Panc1 (cell line): ENCODE measurements at regions not wholly inside any gene's neighbourhood (a gene's known extent, or its start where the extent isn't known, plus 50 kb on each side); places are given as distances from the start of the nearest gene placed in this dataset.

ENCODE experiments used
- ATAC-seq: fragments of 200-7000 bp; cut with Tn5 transposase; 2 replicates; pipeline ENCODE4 v1.9.1; 2020; ENCODE audit warnings: mild to moderate bottlenecking, moderate library complexity
- BruUV-seq: library from RNA; stranded (reverse); fragments of 400-500 nt; replicated peaks from 2 replicates; lab custom pipeline; 2021; lab: Mats Ljungman, UMichigan
- CTCF ChIA-PET: fragments of 300-600 bp; sonication (Branson Sonifier 250); formaldehyde crosslinking; loops from one replicate; lab custom pipeline; 2022; ENCODE audit warnings: antibody characterized with exemption; lab: Charles Lee
- POLR2A ChIA-PET: fragments of 300-600 bp; sonication (Branson Sonifier 250); formaldehyde crosslinking; loops from one replicate; lab custom pipeline; 2022; ENCODE audit warnings: antibody characterized with exemption; lab: Charles Lee
- DNase-seq: peaks from one replicate; pipeline ENCODE4 v3.0.0-alpha.2; 2010; ENCODE audit warnings: low read depth, low spot score
- H3K27ac ChIP-seq: 2 replicates; pipeline ENCODE4 v1.5.1; 2011; ENCODE audit warnings: mild to moderate bottlenecking, low read length, inconsistent platforms
- H3K27me3 ChIP-seq: fragments of 200-500 bp; sonication (Bioruptor generic); 2 replicates; pipeline ENCODE4 v1.6.0; 2014; ENCODE audit warnings: low read length, inconsistent platforms; ENCODE audit not compliant: control insufficient read depth, insufficient read depth
- H3K36me3 ChIP-seq: fragments of 200-500 bp; sonication (Bioruptor generic); 2 replicates; pipeline ENCODE4 v1.5.1; 2014; ENCODE audit warnings: inconsistent platforms, mild to moderate bottlenecking, low read length, moderate library complexity; ENCODE audit not compliant: control insufficient read depth, insufficient read depth
- H3K4me1 ChIP-seq: 2 replicates; pipeline ENCODE4 v1.5.1; 2011; ENCODE audit warnings: inconsistent platforms, mild to moderate bottlenecking, low read length, moderate library complexity; ENCODE audit not compliant: control insufficient read depth, insufficient read depth
- H3K4me3 ChIP-seq, 2 experiments: 2 replicates each; pipeline ENCODE4 v1.5.1; 2011 to 2012; ENCODE audit warnings: low read depth in 2 of 2, low read length in 2 of 2, mild to moderate bottlenecking in 2 of 2, inconsistent platforms in 1 of 2, moderate library complexity in 1 of 2
- H3K9me3 ChIP-seq: fragments of 200-500 bp; sonication (Bioruptor generic); 2 replicates; pipeline ENCODE4 v1.5.1; 2014; ENCODE audit warnings: low read depth, mild to moderate bottlenecking, inconsistent platforms, low read length, moderate library complexity; ENCODE audit not compliant: control insufficient read depth, insufficient read depth
- CTCF ChIP-seq: fragments of 450-650 bp; IDR thresholded peaks from 2 replicates; pipeline ENCODE4 v1.5.1; 2017; ENCODE audit warnings: mild to moderate bottlenecking
- POLR2AphosphoS5 ChIP-seq: IDR thresholded peaks from 2 replicates; pipeline ENCODE4 v1.6.1; 2012; ENCODE audit warnings: mild to moderate bottlenecking, low read depth, low read length, moderate library complexity
- REST ChIP-seq, 2 experiments: IDR thresholded peaks; 2 replicates each; pipeline ENCODE4 v1.6.1; 2011 to 2012; ENCODE audit warnings: low read depth in 2 of 2, control low read depth in 1 of 2, low read length in 1 of 2, mild to moderate bottlenecking in 1 of 2, moderate library complexity in 1 of 2; ENCODE audit not compliant: insufficient read depth in 1 of 2
- SIN3A ChIP-seq: IDR thresholded peaks from 2 replicates; pipeline ENCODE4 v1.6.1; 2012; ENCODE audit warnings: low read depth, mild to moderate bottlenecking, low read length, moderate library complexity, borderline replicate concordance; ENCODE audit not compliant: insufficient read depth
- TCF7L2 ChIP-seq: IDR thresholded peaks from 2 replicates; pipeline ENCODE4 v1.6.1; 2011; ENCODE audit warnings: mild to moderate bottlenecking, low read depth, low read length, inconsistent platforms
- in situ Hi-C: cut with HindIII; loops from 2 replicates; pipeline ENCODE4 v1.10.0; 2016; ENCODE audit warnings: low sequenced_read_pairs, low pct_unique_long_range_greater_than_20kb
- intact Hi-C: fragments of 100-400 bp; cut with micrococcal nuclease; formaldehyde crosslinking; loops from one replicate; pipeline ENCODE4 v1.10.0; 2022; ENCODE audit not compliant: unreplicated experiment

GRCh38 chrX:40494005-40494404 lies 86.8 kb upstream of the ATP6AP2 start:
- BruUV-seq, result no TSS peak
- no peak overlapping the region for H3K27ac ChIP-seq
- TF ChIP-seq TCF7L2, result no peak
- TF ChIP-seq POLR2AphosphoS5, result no peak
- no peak for TF ChIP-seq SIN3A
- no peak for TF ChIP-seq CTCF
- no peak for TF ChIP-seq REST (IDR thresholded peaks at IDR 0.05; ENCODE audit: insufficient read depth in 1 of 2, low read depth in 2 of 2, low read length in 1 of 2)
- no peaks in the 10 kb centered on the region for H3K36me3 ChIP-seq
- no peaks in the 10 kb centered on the region for H3K27me3 ChIP-seq
- ChIA-PET POLR2A (no interaction called here), CTCF (no interaction called here)
- no peak for ATAC-seq
- no peaks in the 10 kb centered on the region for H3K4me1 ChIP-seq
- in situ Hi-C loops (no loop called here), intact Hi-C loops (no loop called here)
- no peak for DNase-seq
- H3K4me3 ChIP-seq, result no peak overlapping the region
- H3K9me3 ChIP-seq, result no peaks in the 10 kb centered on the region

GRCh38 chrX:40488296-40488695 lies 92.5 kb upstream of the ATP6AP2 start:
- CTCF ChIA-PET, result no interaction called here
- POLR2A ChIA-PET, result interaction anchor here (0.6 kb wide), 1 partner anchor 11 kb away, joined by 4 read pairs; no protein-coding TSS in a partner anchor
- no peaks in the 10 kb centered on the region for H3K27me3 ChIP-seq

More at GRCh38 chrX:40488296-40488695, 92.5 kb upstream of the ATP6AP2 start:
- no TSS peak for BruUV-seq
- TF ChIP-seq CTCF, result no peak
- no peak for TF ChIP-seq TCF7L2
- TF ChIP-seq SIN3A, result no peak
- TF ChIP-seq REST (IDR thresholded peaks at IDR 0.05; ENCODE audit: insufficient read depth in 1 of 2, low read depth in 2 of 2, low read length in 1 of 2), result no peak
- no peak for TF ChIP-seq POLR2AphosphoS5
- DNase-seq, result no peak
- in situ Hi-C loops (no loop called here), intact Hi-C loops (no loop called here)
- no peaks in the 10 kb centered on the region for H3K36me3 ChIP-seq
- ATAC-seq, result no peak
- H3K9me3 ChIP-seq, result no peaks in the 10 kb centered on the region
- no peak overlapping the region for H3K27ac ChIP-seq
- H3K4me1 ChIP-seq, result no peaks in the 10 kb centered on the region
- H3K4me3 ChIP-seq, result no peak overlapping the region
